OCI-LY7 (cell line): ENCODE measurements at regions not wholly inside any gene's neighbourhood (a gene's known extent, or its start where the extent isn't known, plus 50 kb on each side); places are given as distances from the start of the nearest gene placed in this dataset.

Experiments used
- BruUV-seq: library from RNA; stranded (reverse); fragments of 400-500 nt; replicated peaks from 2 replicates; lab custom pipeline; 2021; lab: Mats Ljungman, UMichigan
- CTCF ChIA-PET: fragments of 300-600 bp; sonication (Branson Sonifier 250); formaldehyde crosslinking; loops from one replicate; lab custom pipeline; 2022; ENCODE audit warnings: antibody characterized with exemption; ENCODE audit not compliant: unreplicated experiment; lab: Charles Lee
- POLR2A ChIA-PET: fragments of 300-600 bp; sonication (Branson Sonifier 250); formaldehyde crosslinking; loops from one replicate; lab custom pipeline; 2022; ENCODE audit warnings: antibody characterized with exemption; lab: Charles Lee
- DNase-seq: peaks from one replicate; pipeline ENCODE4 v3.0.0-alpha.2; 2015; ENCODE audit warnings: low spot score
- H2AFZ ChIP-seq: fragments of 200-600 bp; sonication (generic), shearing (Covaris generic); 2 replicates; pipeline ENCODE4 v1.6.1; 2014; ENCODE audit warnings: mild to moderate bottlenecking, antibody characterized with exemption, low read length, moderate library complexity
- H3K27ac ChIP-seq: fragments of 200-600 bp; sonication (generic); 2 replicates; pipeline ENCODE4 v1.5.1; 2014; ENCODE audit warnings: mixed run types, low read depth, mild to moderate bottlenecking, moderate library complexity, low read length, inconsistent platforms; ENCODE audit not compliant: poor library complexity, severe bottlenecking
- H3K36me3 ChIP-seq: fragments of 200-600 bp; sonication (generic); 2 replicates; pipeline ENCODE4 v1.6.1; 2014; ENCODE audit warnings: mild to moderate bottlenecking, antibody characterized with exemption, low read length, moderate library complexity, mixed read lengths; ENCODE audit not compliant: insufficient read depth
- H3K4me1 ChIP-seq: fragments of 200-600 bp; sonication (generic); 2 replicates; pipeline ENCODE4 v1.5.1; 2014; ENCODE audit warnings: mild to moderate bottlenecking, low read length; ENCODE audit not compliant: insufficient read depth, poor library complexity, severe bottlenecking
- H3K4me2 ChIP-seq: fragments of 200-600 bp; sonication (generic); 2 replicates; pipeline ENCODE4 v1.6.1; 2014; ENCODE audit warnings: mild to moderate bottlenecking, low read length
- H3K4me3 ChIP-seq: fragments of 200-600 bp; sonication (generic); 2 replicates; pipeline ENCODE4 v1.5.1; 2014; ENCODE audit warnings: mild to moderate bottlenecking, low read depth, low read length; ENCODE audit not compliant: poor library complexity, severe bottlenecking
- H3K79me2 ChIP-seq: fragments of 200-600 bp; sonication (generic); 2 replicates; pipeline ENCODE4 v1.6.1; 2016; ENCODE audit warnings: low read depth, mild to moderate bottlenecking, low read length, moderate library complexity, mixed read lengths; ENCODE audit not compliant: insufficient read depth
- H3K9me2 ChIP-seq: fragments of 200-600 bp; sonication (generic); 2 replicates; pipeline ENCODE4 v1.6.1; 2016; ENCODE audit warnings: mild to moderate bottlenecking, low read length, mixed read lengths; ENCODE audit not compliant: insufficient read depth
- H3K9me3 ChIP-seq: fragments of 200-600 bp; sonication (generic); 2 replicates; pipeline ENCODE4 v1.6.1; 2014; ENCODE audit warnings: mild to moderate bottlenecking, mixed run types, low read length, mixed read lengths
- H4K20me1 ChIP-seq: fragments of 200-600 bp; sonication (generic); 2 replicates; pipeline ENCODE4 v1.6.1; 2014; ENCODE audit warnings: mild to moderate bottlenecking, antibody characterized with exemption, low read length, moderate library complexity, mixed read lengths; ENCODE audit not compliant: insufficient read depth
- EZH2phosphoT487 ChIP-seq: fragments of 200-600 bp; sonication (generic); IDR thresholded peaks from 2 replicates; pipeline ENCODE4 v1.6.1; 2018; ENCODE audit warnings: low read depth, borderline replicate concordance, mild to moderate bottlenecking, mixed run types, antibody characterized with exemption, low read length, moderate library complexity, mixed read lengths
- intact Hi-C: fragments of 100-400 bp; cut with micrococcal nuclease; formaldehyde crosslinking; loops from one replicate; pipeline ENCODE4 v1.10.0; 2022; ENCODE audit not compliant: unreplicated experiment
- TF ChIP-seq, protein P1 (sequence below): fragments of 200-600 bp; sonication (generic); conservative IDR thresholded peaks from 2 replicates; pipeline ENCODE4 v1.5.1; 2014; ENCODE audit warnings: mild to moderate bottlenecking, antibody characterized with exemption, low read length, moderate library complexity, mixed read lengths

DNA sequence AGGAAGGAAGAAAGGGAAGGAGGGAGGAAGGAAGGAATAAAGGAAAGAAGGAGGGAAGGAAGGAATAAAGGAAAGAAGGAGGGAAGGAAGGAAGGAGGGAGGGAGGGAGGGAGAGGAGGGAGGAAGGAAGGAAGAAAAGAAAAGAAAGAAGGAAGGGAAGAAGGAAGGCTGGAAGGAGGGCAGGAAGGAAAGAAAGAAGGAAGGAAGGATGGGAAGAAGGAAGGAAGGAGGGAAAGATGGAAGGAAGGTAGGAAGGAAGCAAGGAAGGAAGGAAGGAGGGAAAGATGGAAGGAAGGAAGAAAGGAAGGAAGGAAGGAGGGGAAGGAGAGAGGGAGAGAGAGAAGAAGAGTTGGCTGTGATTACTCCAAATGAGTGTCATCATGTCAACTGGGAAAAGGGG lies 190.6 kb downstream of the ACKR3 start:
- Histone ChIP-seq H3K36me3 (no peaks in the 10 kb centered on the region), H3K27ac (no peak overlapping the region), H3K9me2 (no peaks in the 10 kb centered on the region), H3K4me1 (no peaks in the 10 kb centered on the region), H2AFZ (no peak overlapping the region), H3K4me2 (no peak overlapping the region), H3K9me3 (no peaks in the 10 kb centered on the region), H4K20me1 (no peaks in the 10 kb centered on the region), H3K4me3 (no peak overlapping the region), H3K79me2 (no peaks in the 10 kb centered on the region)
- TF ChIP-seq EZH2phosphoT487, result no peak
- TF ChIP-seq, protein P1, sequence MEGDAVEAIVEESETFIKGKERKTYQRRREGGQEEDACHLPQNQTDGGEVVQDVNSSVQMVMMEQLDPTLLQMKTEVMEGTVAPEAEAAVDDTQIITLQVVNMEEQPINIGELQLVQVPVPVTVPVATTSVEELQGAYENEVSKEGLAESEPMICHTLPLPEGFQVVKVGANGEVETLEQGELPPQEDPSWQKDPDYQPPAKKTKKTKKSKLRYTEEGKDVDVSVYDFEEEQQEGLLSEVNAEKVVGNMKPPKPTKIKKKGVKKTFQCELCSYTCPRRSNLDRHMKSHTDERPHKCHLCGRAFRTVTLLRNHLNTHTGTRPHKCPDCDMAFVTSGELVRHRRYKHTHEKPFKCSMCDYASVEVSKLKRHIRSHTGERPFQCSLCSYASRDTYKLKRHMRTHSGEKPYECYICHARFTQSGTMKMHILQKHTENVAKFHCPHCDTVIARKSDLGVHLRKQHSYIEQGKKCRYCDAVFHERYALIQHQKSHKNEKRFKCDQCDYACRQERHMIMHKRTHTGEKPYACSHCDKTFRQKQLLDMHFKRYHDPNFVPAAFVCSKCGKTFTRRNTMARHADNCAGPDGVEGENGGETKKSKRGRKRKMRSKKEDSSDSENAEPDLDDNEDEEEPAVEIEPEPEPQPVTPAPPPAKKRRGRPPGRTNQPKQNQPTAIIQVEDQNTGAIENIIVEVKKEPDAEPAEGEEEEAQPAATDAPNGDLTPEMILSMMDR, result no peak
- DNase-seq, result no peak
- no TSS peak for BruUV-seq
- intact Hi-C loops, result no loop called here
- ChIA-PET POLR2A (no interaction called here), CTCF (no interaction called here)

DNA sequence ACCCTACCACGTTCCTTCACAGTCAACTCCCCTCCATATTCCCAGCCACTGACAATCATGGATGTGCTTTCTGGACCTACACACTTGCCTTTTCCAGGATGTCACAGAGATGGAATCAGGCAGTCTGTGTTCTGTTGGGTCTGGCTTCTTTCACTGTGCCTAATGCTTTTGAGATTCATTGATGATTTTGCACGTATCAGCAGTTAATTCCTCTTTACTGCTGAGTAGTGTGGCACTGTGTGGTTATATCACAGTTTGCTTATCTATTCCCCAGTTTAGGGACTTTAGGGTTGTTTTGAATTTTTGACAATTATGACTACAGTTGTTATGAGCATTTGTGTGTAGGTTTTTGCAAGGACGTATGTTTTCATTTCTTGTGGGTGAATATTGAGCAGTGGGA lies 191.7 kb downstream of the ACKR3 start:
- intact Hi-C loops, result no loop called here
- DNase-seq, result no peak
- Histone ChIP-seq H3K4me1 (no peaks in the 10 kb centered on the region), H3K27ac (no peak overlapping the region), H3K4me3 (no peak overlapping the region), H3K79me2 (no peaks in the 10 kb centered on the region), H4K20me1 (no peaks in the 10 kb centered on the region), H3K9me3 (no peaks in the 10 kb centered on the region), H3K9me2 (no peaks in the 10 kb centered on the region), H3K4me2 (no peak overlapping the region), H2AFZ (no peak overlapping the region), H3K36me3 (no peaks in the 10 kb centered on the region)
- BruUV-seq, result no TSS peak
- no peak for TF ChIP-seq EZH2phosphoT487
- TF ChIP-seq, protein P1, result no peak
- POLR2A ChIA-PET, result no interaction called here
- CTCF ChIA-PET, result no interaction called here

DNA sequence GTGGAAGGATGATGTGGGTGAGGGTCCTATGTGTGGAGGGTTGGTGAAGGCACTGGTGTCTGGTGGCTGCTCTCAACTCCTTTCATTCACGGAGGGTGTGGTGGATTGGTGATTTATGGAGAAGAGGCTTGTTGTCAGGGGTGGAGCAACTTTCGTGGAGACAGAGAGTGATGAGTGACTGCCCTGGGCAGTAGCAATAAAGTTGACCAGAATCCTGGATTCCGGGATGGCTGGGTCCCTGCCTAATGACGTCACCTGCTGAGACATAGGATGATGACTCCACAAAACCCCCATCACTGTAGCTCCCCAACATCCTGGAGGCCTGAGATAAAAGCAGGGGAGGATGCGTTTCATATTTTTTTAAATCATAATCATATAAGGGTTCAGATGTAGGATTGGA lies 193.0 kb downstream of the ACKR3 start:
- intact Hi-C loops, result no loop called here

More for the DNA sequence above, 193.0 kb downstream of the ACKR3 start:
- no peaks in the 10 kb centered on the region for H3K36me3 ChIP-seq
- H4K20me1 ChIP-seq, result no peaks in the 10 kb centered on the region
- H3K4me3 ChIP-seq, result no peak overlapping the region
- no peak for DNase-seq
- H3K79me2 ChIP-seq, result no peaks in the 10 kb centered on the region
- no peak overlapping the region for H3K27ac ChIP-seq
- no TSS peak for BruUV-seq
- H3K4me2 ChIP-seq, result no peak overlapping the region
- H3K9me2 ChIP-seq, result no peaks in the 10 kb centered on the region
- no peak for TF ChIP-seq EZH2phosphoT487
- TF ChIP-seq, protein P1, result no peak
- no peaks in the 10 kb centered on the region for H3K9me3 ChIP-seq
- ChIA-PET POLR2A (no interaction called here), CTCF (no interaction called here)
- H2AFZ ChIP-seq, result no peak overlapping the region
- H3K4me1 ChIP-seq, result no peaks in the 10 kb centered on the region
